HG03378 (cell line): ENCODE measurements at regions not wholly inside any gene's neighbourhood (a gene's known extent, or its start where the extent isn't known, plus 50 kb on each side); places are given as distances from the start of the nearest gene placed in this dataset.
"Not testable (repeated sequence)": the region's sequence is repeated elsewhere in the genome, so short reads cannot be mapped to it uniquely, and the experiment has no call there.

Experiments used
- ATAC-seq: cut with Tn5 transposase; IDR thresholded peaks from one replicate; pipeline ENCODE4 v1.9.1; 2021; ENCODE audit warnings: mild to moderate bottlenecking, moderate library complexity; ENCODE audit not compliant: unreplicated experiment

GRCh38 chr9:105021917-105022316, 94.0 kb upstream of the ABCA1 start:
- ATAC-seq: no peak

GRCh38 chr9:105022545-105022944, 94.6 kb upstream of the ABCA1 start:
- not testable (repeated sequence) for ATAC-seq

- ATAC-seq: no peak
Measured at GRCh38 chr9:105023788-105024187, 95.8 kb upstream of the ABCA1 start.

GRCh38 chr9:105024529-105024928, 96.6 kb upstream of the ABCA1 start:
- no peak for ATAC-seq

- no peak for ATAC-seq
Measured at GRCh38 chr9:105026451-105026850, 98.5 kb upstream of the ABCA1 start.

- ATAC-seq: no peak
Measured at GRCh38 chr9:105027084-105027483, 99.1 kb upstream of the ABCA1 start.

GRCh38 chr9:105030285-105030684, 102.3 kb upstream of the ABCA1 start:
- ATAC-seq: no peak

GRCh38 chr9:105037139-105037538, 109.2 kb upstream of the ABCA1 start:
- ATAC-seq: no peak

- no peak for ATAC-seq
Measured at GRCh38 chr9:105038051-105038450, 110.1 kb upstream of the ABCA1 start.

GRCh38 chr9:105039175-105039799, 111.3 kb upstream of the ABCA1 start:
- ATAC-seq: no peak

GRCh38 chr9:105043370-105043936, 115.5 kb upstream of the ABCA1 start:
- ATAC-seq: no peak

- ATAC-seq: no peak
Measured at GRCh38 chr9:105044518-105044917, 116.6 kb upstream of the ABCA1 start.

GRCh38 chr9:105046907-105047741, 119.2 kb upstream of the ABCA1 start:
- ATAC-seq: no peak

GRCh38 chr9:105047742-105048041, 119.7 kb upstream of the ABCA1 start:
- no peak for ATAC-seq

- no peak for ATAC-seq
Measured at GRCh38 chr9:105048331-105048730, 120.4 kb upstream of the ABCA1 start.

GRCh38 chr9:105050296-105050695, 122.3 kb upstream of the ABCA1 start:
- no peak for ATAC-seq

- no peak for ATAC-seq
Measured at GRCh38 chr9:105051897-105052296, 123.9 kb upstream of the ABCA1 start.

- ATAC-seq: no peak
Measured at GRCh38 chr9:105052346-105052745, 124.4 kb upstream of the ABCA1 start.

GRCh38 chr9:105053209-105053652, 125.3 kb upstream of the ABCA1 start:
- peak; percentile 91 for ATAC-seq

- ATAC-seq: no peak
Measured at GRCh38 chr9:105054491-105054890, 126.5 kb upstream of the ABCA1 start.

GRCh38 chr9:105055917-105056316, 128.0 kb upstream of the ABCA1 start:
- no peak for ATAC-seq

- ATAC-seq: no peak
Measured at GRCh38 chr9:105057551-105057950, 129.6 kb upstream of the ABCA1 start.
